ENCODE measurements at regions not wholly inside any gene's neighbourhood (a gene's known extent, or its start where the extent isn't known, plus 50 kb on each side); places are given as distances from the start of the nearest gene placed in this dataset.
"Not testable (repeated sequence)": the region's sequence is repeated elsewhere in the genome, so short reads cannot be mapped to it uniquely, and the experiment has no call there.

GRCh38 chr16:88197481-88198456, 185.0 kb upstream of the ZNF469 start:
- H3K27ac ChIP-seq, result no peak overlapping the region
- TF ChIP-seq ZFX (IDR thresholded peaks at IDR 0.05) (no peak), CTCF (conservative IDR thresholded peaks at IDR 0.05) (no peak)

DNA sequence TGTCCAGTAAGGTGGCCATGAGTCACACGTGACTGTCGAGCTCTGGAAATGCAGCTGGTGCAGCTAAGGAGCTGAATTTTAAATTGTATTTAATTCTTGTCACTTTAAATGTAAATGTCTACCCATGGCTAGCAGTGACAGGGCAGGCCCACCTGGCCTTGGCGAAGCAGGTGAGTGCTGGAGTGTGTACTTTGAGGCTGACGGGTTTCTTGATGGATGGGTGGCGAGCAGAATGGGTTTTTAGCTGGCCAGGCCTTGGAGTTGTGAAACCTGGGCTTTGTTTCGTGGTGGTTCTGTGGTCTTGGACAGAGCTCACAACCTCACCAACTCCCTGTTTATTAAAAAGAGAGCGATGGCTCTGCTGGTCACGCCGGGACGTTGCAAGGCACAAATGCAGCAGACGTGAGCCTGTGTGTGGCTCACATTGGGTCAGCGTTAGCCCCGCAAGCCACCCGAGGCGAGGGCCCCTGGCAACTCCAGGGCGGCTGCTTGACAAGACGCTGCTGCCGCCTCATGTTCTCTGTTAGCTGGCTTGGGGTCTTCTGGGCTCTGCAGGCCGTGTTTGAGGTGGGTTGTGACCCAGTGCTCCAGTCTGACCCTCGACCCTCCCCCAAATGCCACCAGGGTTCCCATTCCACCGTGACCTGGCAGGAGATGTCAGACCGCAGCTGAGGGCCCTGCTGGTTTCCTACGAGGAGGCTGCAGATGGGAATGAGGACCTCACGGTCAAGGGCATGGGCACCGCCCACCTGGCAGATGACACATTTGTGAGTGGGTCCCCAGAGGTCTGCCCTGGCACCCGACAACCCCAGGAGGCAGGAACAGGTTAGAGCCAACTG, 184.1 kb upstream of the ZNF469 start:
- not testable (repeated sequence) for H3K27ac ChIP-seq

DNA sequence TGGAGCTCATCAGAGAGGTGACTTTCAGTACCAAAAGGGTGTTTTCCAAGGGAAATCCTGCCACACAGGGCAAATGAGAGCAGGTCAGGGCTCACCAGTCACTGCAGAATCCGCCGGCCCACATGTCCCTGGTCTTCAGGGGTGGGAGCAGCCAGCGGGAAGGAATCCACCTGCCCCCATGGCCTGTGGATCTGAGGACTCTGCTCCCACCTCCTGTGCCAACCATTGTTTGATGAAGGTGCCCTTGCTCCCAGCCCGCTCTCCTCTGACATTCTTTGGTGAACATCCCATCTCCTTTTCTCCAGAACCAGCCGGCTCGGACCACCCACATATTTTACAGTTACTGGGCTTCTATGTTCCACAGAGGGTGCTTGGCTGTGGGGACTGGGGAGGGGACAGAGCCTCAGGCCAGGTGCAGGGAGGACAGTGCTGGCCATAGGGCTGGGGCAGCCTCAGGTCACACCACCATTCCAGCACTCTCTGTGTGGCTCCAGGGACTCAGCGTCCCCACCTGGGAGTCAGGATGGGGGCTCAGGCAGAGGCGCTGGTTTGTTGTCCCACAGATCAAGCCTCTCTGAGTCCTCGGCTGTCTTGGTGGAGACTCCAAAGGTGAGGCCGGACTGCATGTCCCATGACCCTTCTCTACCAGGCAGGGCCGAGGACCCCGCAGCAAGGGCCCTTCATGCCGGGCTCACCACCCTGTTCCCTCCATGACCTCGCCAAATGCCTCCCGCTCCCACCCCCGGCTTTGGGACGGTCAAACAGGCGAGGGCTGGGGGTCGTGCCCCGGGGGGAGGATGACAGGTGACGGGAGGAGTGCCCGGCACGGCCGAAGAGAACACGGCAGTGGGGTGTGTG, 183.2 kb upstream of the ZNF469 start:
- not testable (repeated sequence) for H3K27ac ChIP-seq

DNA sequence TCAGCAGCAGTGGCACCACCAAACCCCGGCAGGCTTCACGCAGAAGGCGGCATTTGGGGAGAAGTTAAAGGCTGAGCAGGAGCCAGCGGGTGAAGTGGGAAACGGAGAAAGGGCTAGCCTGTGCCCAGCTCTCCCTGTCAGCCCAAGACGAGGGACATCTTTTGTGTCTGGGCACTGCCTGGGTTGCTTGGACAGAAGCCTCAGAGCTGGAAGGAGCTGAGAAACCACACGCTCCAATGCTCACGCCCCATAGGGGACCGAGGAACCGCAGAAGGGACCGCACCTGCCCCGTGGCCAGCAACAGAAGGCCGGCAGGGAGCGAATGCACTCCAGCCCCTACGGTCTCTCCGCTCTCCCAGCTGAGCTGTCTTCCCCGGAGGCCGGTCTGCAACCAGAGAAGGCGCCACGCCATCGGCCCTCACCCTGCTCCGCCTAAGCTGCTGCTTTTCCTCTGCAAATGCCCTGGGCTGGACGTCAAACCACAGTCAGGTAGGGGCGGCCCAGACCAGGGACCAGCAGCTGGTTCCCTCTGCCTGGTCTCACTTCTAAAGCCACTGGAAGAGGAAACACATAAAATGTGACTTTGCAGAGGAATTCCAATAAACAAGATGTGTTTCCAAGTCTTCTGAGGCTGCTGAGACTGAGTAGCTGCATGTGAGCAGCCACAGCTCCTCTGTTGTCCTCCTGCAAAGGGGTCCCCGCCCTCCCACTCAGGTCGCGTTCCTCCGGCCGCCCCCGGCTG, 182.4 kb upstream of the ZNF469 start:
- not testable (repeated sequence) for H3K27ac ChIP-seq

- H3K27ac ChIP-seq, result no peak overlapping the region
- TF ChIP-seq CTCF (conservative IDR thresholded peaks at IDR 0.05) (no peak), ZFX (IDR thresholded peaks at IDR 0.05) (no peak)
Measured at GRCh38 chr16:88200896-88201185, 181.9 kb upstream of the ZNF469 start.

DNA sequence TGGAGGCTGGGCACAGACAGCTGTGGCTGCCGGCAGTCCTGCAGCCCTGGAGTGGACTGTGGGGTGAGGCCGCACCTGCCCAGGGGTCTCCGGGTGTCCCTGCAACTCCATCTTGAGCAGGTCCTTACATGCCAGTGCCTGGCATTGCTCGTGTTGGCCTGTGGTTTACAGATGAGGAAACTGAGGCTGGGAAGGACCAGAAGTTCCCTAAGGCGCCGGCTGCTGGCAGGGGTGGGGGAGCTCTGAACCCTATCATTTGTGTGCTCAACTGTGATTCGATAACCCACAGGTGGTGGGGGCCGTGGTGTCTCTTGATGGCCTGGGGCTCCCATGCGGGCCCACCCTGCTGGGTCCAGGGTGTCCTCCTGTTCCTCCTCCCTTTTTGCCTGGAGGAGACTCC, 181.1 kb upstream of the ZNF469 start:
- H3K27ac ChIP-seq, result not testable (repeated sequence)

DNA sequence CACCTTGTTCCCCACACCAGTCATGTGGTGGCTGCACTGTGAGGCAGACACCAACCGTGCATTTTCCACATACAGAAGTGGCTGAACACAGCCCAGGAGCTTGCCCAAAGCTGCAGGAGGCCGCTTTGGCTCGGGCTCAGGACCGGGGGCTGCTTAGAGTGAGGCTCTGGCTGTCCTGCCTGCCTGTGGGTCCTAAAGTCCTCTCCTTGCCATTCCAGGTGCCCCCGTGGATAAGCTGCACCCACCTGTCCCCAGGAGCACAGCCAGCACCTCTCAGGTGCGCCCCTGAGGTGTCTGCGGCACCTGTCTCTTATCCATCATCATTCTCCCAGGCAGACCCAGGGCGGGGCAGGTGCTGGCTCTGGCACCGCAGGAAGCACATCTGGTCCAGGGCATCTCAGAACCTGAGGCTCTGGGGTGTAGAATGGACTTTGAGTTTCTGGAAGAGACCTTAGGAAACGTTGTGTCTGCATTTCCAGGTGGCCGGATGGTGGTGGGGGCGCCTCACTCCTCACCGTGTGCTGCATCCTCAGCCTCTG, 180.5 kb upstream of the ZNF469 start:
- H3K27ac ChIP-seq, result no peak overlapping the region
- TF ChIP-seq CTCF (conservative IDR thresholded peaks at IDR 0.05) (no peak), ZFX (IDR thresholded peaks at IDR 0.05) (no peak)

DNA sequence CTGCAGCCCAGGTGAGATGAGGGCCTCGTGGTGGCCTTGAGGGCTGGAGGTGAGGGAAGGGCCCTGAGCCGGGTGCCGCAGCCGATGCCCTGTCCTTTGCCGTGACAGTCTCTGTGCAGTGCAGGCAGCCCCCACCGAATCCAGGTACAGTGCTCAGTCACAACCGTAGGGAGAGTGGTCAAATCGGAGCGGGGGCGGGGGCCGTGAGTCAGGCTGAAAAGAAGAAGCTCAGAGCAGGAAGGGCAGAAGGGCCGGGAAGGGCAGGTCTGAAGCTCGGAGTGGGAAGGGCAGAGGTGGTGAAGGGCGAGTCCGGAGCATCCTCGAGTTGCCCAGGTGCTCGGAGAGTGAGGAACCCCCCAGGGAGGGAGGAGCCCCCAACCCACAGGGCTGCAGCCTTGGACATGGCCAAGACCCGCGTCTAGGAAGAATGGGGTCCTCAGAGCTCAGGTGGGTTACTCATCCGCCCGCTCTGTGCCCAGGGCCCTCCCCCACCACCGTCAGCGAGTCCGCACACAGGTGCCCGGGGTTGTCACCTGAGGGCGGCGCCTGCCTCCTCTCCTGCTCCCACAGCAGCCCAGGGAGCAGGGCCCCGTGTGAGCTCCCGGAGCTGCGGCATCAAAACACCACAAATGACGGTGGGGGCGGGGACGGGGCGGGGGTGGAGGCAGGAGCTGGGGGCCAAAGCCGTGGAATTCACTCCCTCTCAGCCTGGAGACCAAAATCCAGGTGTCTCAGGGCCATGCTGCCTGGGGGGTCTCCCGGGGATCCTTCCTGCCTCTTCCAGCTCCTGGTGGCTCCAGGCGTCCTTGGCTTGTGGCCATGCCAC, 179.7 kb upstream of the ZNF469 start:
- H3K27ac ChIP-seq, result not testable (repeated sequence)

- not testable (repeated sequence) for H3K27ac ChIP-seq
Measured at GRCh38 chr16:88204131-88205110, 178.3 kb upstream of the ZNF469 start.

DNA sequence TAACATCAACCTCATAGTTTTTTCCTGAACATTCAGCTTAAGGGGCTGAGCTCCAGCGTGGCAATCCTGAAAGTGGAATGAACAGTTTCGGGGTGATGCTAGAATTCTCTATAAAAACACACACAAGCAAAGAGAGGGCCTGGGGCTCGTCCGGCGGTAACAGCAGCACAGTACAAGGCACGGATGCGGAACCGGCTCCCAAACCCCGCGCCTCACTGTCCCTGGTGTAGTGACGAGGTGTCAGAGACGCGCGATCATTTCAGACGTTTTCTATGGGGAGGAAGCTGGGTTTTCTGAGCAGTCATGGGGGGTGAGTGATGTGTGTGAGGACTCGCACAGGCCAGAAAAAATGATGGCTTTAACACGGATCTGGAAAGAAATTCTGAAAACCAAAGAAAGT, 177.3 kb upstream of the ZNF469 start:
- H3K27ac ChIP-seq, result not testable (repeated sequence)

DNA sequence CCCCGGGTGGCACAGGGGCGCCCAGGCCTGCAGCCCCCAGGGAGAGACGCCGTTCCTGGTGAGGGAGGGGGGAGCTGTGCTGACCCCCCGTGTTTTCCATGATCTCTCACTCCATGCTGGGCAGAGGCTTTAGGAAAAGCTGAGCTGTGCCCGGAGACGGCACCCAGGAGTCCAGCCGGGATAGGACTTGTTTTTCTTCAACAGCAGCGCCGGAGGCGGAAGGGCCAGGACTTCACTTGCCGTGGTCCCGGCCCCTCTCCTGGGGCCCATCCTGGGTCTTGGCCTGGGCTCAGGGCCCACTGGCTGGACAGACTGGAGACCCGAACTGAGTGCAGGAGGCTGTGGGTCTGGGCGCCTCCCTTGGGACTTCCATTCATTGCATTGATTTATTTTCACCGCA, 176.8 kb upstream of the ZNF469 start:
- H3K27ac ChIP-seq, result not testable (repeated sequence)

DNA sequence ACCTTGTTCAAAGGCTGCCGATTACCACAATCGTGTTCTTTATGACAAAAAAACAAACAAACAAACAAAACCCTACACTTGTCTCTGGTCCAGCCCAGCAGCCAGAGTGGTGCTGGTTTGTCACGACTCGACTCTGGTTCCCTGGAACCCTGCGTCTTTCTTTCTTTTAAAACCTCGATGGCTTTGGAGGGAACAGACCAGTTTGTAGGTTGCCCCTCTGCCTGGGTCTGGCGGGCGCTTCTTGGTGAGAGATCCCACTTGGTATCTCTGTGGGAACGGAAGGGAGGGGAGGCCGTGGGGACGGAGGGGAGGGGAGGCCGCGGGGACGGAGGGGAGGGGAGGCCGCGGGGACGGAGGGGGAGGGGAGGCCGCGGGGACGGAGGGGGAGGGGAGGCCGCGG, 176.2 kb upstream of the ZNF469 start:
- H3K27ac ChIP-seq, result not testable (repeated sequence)
